GM13977 (cell line): ENCODE measurements at regions not wholly inside any gene's neighbourhood (a gene's known extent, or its start where the extent isn't known, plus 50 kb on each side); places are given as distances from the start of the nearest gene placed in this dataset.

Source experiments
- DNase-seq: peaks from one replicate; pipeline ENCODE4 v3.0.0; 2012; ENCODE audit warnings: low spot score
- CTCF ChIP-seq: IDR thresholded peaks from 2 replicates; pipeline ENCODE4 v1.5.1; 2012; ENCODE audit warnings: mild to moderate bottlenecking, control low read depth; ENCODE audit not compliant: insufficient read depth; ENCODE audit errors: extremely low read depth, missing control alignments
- in situ Hi-C: fragments of 300-500 bp; cut with MboI; formaldehyde crosslinking; loops from one replicate; pipeline ENCODE4 v1.12.0; 2022; ENCODE audit warnings: low sequenced_read_pairs, low pct_unique_long_range_greater_than_20kb, mixed read lengths, inconsistent platforms; ENCODE audit not compliant: unreplicated experiment

GRCh38 chr18:59063912-59064311 is 75.8 kb upstream of the SEC11C start:
- no peak for DNase-seq
- no peak for TF ChIP-seq CTCF
- in situ Hi-C loops = loop anchor here (5.0 to 25.0 kb wide), 2 partner anchors 287 to 527 kb away; no protein-coding TSS in a partner anchor

GRCh38 chr18:59065684-59066083 is 74.0 kb upstream of the SEC11C start:
- DNase-seq = no peak
- no peak for TF ChIP-seq CTCF
- in situ Hi-C loops = loop anchor here (25.0 kb wide), 1 partner anchor 528 kb away; no protein-coding TSS in a partner anchor

- DNase-seq = no peak
- peak; percentile 57 for TF ChIP-seq CTCF
- in situ Hi-C loops = loop anchor here (25.0 kb wide), 1 partner anchor 531 kb away; no protein-coding TSS in a partner anchor
Measured at GRCh38 chr18:59067873-59068272, 71.8 kb upstream of the SEC11C start.

- in situ Hi-C loops = loop anchor here (25.0 kb wide), 1 partner anchor 531 kb away; no protein-coding TSS in a partner anchor
- no peak for TF ChIP-seq CTCF
Measured at GRCh38 chr18:59068276-59069071, 71.2 kb upstream of the SEC11C start.

GRCh38 chr18:59070181-59070912 is 69.3 kb upstream of the SEC11C start:
- in situ Hi-C loops = loop anchor here (25.0 kb wide), 1 partner anchor 533 kb away; no protein-coding TSS in a partner anchor
- DNase-seq = peak; percentile 73
- TF ChIP-seq CTCF = peak; percentile 86

More at GRCh38 chr18:59068276-59069071, 71.2 kb upstream of the SEC11C start:
- DNase-seq = no peak

GRCh38 chr18:59072727-59073421 is 66.8 kb upstream of the SEC11C start:
- DNase-seq = no peak
- TF ChIP-seq CTCF = no peak
- in situ Hi-C loops = loop anchor here (25.0 kb wide), 1 partner anchor 536 kb away; no protein-coding TSS in a partner anchor
